Liver (tissue), 3 donors: ENCODE measurements at regions not wholly inside any gene's neighbourhood (a gene's known extent, or its start where the extent isn't known, plus 50 kb on each side); places are given as distances from the start of the nearest gene placed in this dataset.

Experiments
- ATF3 ChIP-seq: IDR thresholded peaks from 2 replicates; pipeline ENCODE4 v1.6.1; 2016; ENCODE audit warnings: antibody characterized with exemption
- CTCF ChIP-seq: fragments of 150-350 bp; IDR thresholded peaks from 2 replicates; pipeline ENCODE4 v1.5.1; 2017; ENCODE audit warnings: improper control_type of control experiment, low read depth, low read length; ENCODE audit not compliant: missing input control
- EGR1 ChIP-seq, 2 donors: IDR thresholded peaks; 2 replicates each; pipeline ENCODE4 v1.6.1; 2016 to 2018; ENCODE audit warnings: antibody characterized with exemption in 2 of 2, low read depth in 2 of 2
- GABPA ChIP-seq, 2 donors: IDR thresholded peaks in 1 of 2; conservative IDR thresholded peaks in 1 of 2; 2 replicates each; pipeline ENCODE4 v1.6.1; 2016; ENCODE audit warnings: antibody characterized with exemption in 2 of 2, mild to moderate bottlenecking in 1 of 2, moderate library complexity in 1 of 2
- HNF4A ChIP-seq, 2 donors: conservative IDR thresholded peaks; 2 replicates each; pipeline ENCODE4 v1.6.1; 2016; ENCODE audit warnings: antibody characterized with exemption in 2 of 2, mild to moderate bottlenecking in 2 of 2
- JUND ChIP-seq, 2 donors: IDR thresholded peaks; 2 replicates each; pipeline ENCODE4 v1.6.1; 2016; ENCODE audit warnings: antibody characterized with exemption in 2 of 2
- MAX ChIP-seq: IDR thresholded peaks from 2 replicates; pipeline ENCODE4 v1.6.1; 2016; ENCODE audit warnings: antibody characterized with exemption
- RAD21 ChIP-seq, 2 donors: IDR thresholded peaks; 2 replicates each; pipeline ENCODE4 v1.6.1; 2016; ENCODE audit warnings: antibody characterized with exemption in 2 of 2, mild to moderate bottlenecking in 2 of 2
- REST ChIP-seq: IDR thresholded peaks from 2 replicates; pipeline ENCODE4 v1.6.1; 2016; ENCODE audit warnings: antibody characterized with exemption, mild to moderate bottlenecking
- RXRA ChIP-seq, 2 donors: IDR thresholded peaks; 2 replicates each; pipeline ENCODE4 v1.6.1; 2017 to 2018; ENCODE audit warnings: antibody characterized with exemption in 2 of 2, mild to moderate bottlenecking in 1 of 2
- SP1 ChIP-seq: IDR thresholded peaks from 2 replicates; pipeline ENCODE4 v1.6.1; 2018; ENCODE audit warnings: antibody characterized with exemption, mild to moderate bottlenecking
- YY1 ChIP-seq: IDR thresholded peaks from 2 replicates; pipeline ENCODE4 v1.6.1; 2016; ENCODE audit warnings: antibody characterized with exemption, mild to moderate bottlenecking
- donor health status: healthy.
- donor health status: healthy.

- no peak for TF ChIP-seq CTCF
- TF ChIP-seq ATF3, result no peak
- TF ChIP-seq YY1, result no peak
- no peak for TF ChIP-seq REST
- TF ChIP-seq RAD21 (IDR thresholded peaks at IDR 0.05), result no peak
- no peak for TF ChIP-seq RXRA (IDR thresholded peaks at IDR 0.05)
- no peak for TF ChIP-seq MAX
- no peak for TF ChIP-seq EGR1 (IDR thresholded peaks at IDR 0.05; ENCODE audit: low read depth in 2 of 2)
- TF ChIP-seq GABPA (IDR thresholded peaks at IDR 0.05 in 1 of 2, conservative IDR thresholded peaks at IDR 0.05 in 1 of 2), result no peak
- no peak for TF ChIP-seq SP1
- no peak for TF ChIP-seq HNF4A (conservative IDR thresholded peaks at IDR 0.05)
- TF ChIP-seq JUND (IDR thresholded peaks at IDR 0.05), result no peak
Observed at GRCh38 chr4:174105202-174105601, 178.3 kb downstream of the FBXO8 start.
